ENCODE measurements at regions not wholly inside any gene's neighbourhood (a gene's known extent, or its start where the extent isn't known, plus 50 kb on each side); places are given as distances from the start of the nearest gene placed in this dataset.

- TF ChIP-seq, protein P1, sequence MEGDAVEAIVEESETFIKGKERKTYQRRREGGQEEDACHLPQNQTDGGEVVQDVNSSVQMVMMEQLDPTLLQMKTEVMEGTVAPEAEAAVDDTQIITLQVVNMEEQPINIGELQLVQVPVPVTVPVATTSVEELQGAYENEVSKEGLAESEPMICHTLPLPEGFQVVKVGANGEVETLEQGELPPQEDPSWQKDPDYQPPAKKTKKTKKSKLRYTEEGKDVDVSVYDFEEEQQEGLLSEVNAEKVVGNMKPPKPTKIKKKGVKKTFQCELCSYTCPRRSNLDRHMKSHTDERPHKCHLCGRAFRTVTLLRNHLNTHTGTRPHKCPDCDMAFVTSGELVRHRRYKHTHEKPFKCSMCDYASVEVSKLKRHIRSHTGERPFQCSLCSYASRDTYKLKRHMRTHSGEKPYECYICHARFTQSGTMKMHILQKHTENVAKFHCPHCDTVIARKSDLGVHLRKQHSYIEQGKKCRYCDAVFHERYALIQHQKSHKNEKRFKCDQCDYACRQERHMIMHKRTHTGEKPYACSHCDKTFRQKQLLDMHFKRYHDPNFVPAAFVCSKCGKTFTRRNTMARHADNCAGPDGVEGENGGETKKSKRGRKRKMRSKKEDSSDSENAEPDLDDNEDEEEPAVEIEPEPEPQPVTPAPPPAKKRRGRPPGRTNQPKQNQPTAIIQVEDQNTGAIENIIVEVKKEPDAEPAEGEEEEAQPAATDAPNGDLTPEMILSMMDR (conservative IDR thresholded peaks at IDR 0.05 in 1 of 2, IDR thresholded peaks at IDR 0.05 in 1 of 2; ENCODE audit: extremely low read depth in 1 of 2, insufficient read depth in 1 of 2, low read depth in 1 of 2, low read length in 2 of 2), result no peak
- no peak for TF ChIP-seq EZH2 (IDR thresholded peaks at IDR 0.05; ENCODE audit: borderline replicate concordance, low read length)
Observed at GRCh38 chr3:65004795-65005295, 317.0 kb upstream of the ADAMTS9 start.
